ENCODE measurements at regions not wholly inside any gene's neighbourhood (a gene's known extent, or its start where the extent isn't known, plus 50 kb on each side); places are given as distances from the start of the nearest gene placed in this dataset.

GRCh38 chr5:145548097-145548496 is 287.0 kb downstream of the PRELID2 start:
- no peak overlapping the region for H3K27ac ChIP-seq
- no peak for DNase-seq (ENCODE audit: low spot score)
- ChIA-PET POLR2A (ENCODE audit: low non-redundant PET) (no interaction called here), CTCF (interaction anchor here (0.5 kb wide), 1 partner anchor 1394 kb away, joined by 3 read pairs; no protein-coding TSS in a partner anchor)
- no peak for TF ChIP-seq CTCF (conservative IDR thresholded peaks at IDR 0.05; ENCODE audit: low read depth)

- H3K27ac ChIP-seq = no peak overlapping the region
- DNase-seq (ENCODE audit: low spot score) = no peak
- POLR2A ChIA-PET (ENCODE audit: low non-redundant PET) = no interaction called here
- CTCF ChIA-PET = no interaction called here
- no peak for TF ChIP-seq CTCF (conservative IDR thresholded peaks at IDR 0.05; ENCODE audit: low read depth)
Observed at GRCh38 chr5:145544401-145544800, 290.7 kb downstream of the PRELID2 start.

GRCh38 chr5:145543968-145544367 is 291.2 kb downstream of the PRELID2 start:
- no peak overlapping the region for H3K27ac ChIP-seq
- no peak for DNase-seq (ENCODE audit: low spot score)

GRCh38 chr5:145540375-145540774 is 294.8 kb downstream of the PRELID2 start:
- no peak overlapping the region for H3K27ac ChIP-seq
- ChIA-PET POLR2A (ENCODE audit: low non-redundant PET) (no interaction called here), CTCF (no interaction called here)
- DNase-seq (ENCODE audit: low spot score) = no peak
- TF ChIP-seq CTCF (conservative IDR thresholded peaks at IDR 0.05; ENCODE audit: low read depth) = no peak

More at GRCh38 chr5:145543968-145544367, 291.2 kb downstream of the PRELID2 start:
- TF ChIP-seq CTCF (conservative IDR thresholded peaks at IDR 0.05; ENCODE audit: low read depth) = no peak
- POLR2A ChIA-PET (ENCODE audit: low non-redundant PET) = interaction anchor here (0.6 kb wide), 1 partner anchor 211 kb away, joined by 4 read pairs; no protein-coding TSS in a partner anchor
- CTCF ChIA-PET = interaction anchor here (0.6 kb wide), 2 partner anchors 13 to 1073 kb away, joined by 3 read pairs; no protein-coding TSS in a partner anchor

GRCh38 chr5:145539201-145539600 is 295.9 kb downstream of the PRELID2 start:
- H3K27ac ChIP-seq = no peak overlapping the region
- ChIA-PET POLR2A (ENCODE audit: low non-redundant PET) (no interaction called here), CTCF (interaction anchor here (0.6 kb wide), 1 partner anchor 10 kb away, joined by 5 read pairs; no protein-coding TSS in a partner anchor)
- no peak for TF ChIP-seq CTCF (conservative IDR thresholded peaks at IDR 0.05; ENCODE audit: low read depth)
- no peak for DNase-seq (ENCODE audit: low spot score)

GRCh38 chr5:145536133-145536532 is 299.0 kb downstream of the PRELID2 start:
- no peak for TF ChIP-seq CTCF (conservative IDR thresholded peaks at IDR 0.05; ENCODE audit: low read depth)
- DNase-seq (ENCODE audit: low spot score) = no peak
- ChIA-PET CTCF (no interaction called here), POLR2A (ENCODE audit: low non-redundant PET) (no interaction called here)
- no peak overlapping the region for H3K27ac ChIP-seq

All from RWPE1 (cell line).